SK-N-SH treated with all-trans-retinoic acid at 6 μM for 48 hours (cell line): ENCODE measurements at regions not wholly inside any gene's neighbourhood (a gene's known extent, or its start where the extent isn't known, plus 50 kb on each side); places are given as distances from the start of the nearest gene placed in this dataset.
A peak's percentile ranks its signal among the peaks of the same experiment; 100 is the strongest.

Experiments used
- ATAC-seq: fragments of 200-7000 bp; cut with Tn5 transposase; 3 replicates; pipeline ENCODE4 v1.9.1; 2020; ENCODE audit warnings: mild to moderate bottlenecking, moderate library complexity
- BACH2 ChIP-seq: fragments of 250-450 bp; sonication (Bioruptor Pico); IDR thresholded peaks from 2 replicates; pipeline ENCODE4 v1.9.0; 2021; ENCODE audit warnings: mild to moderate bottlenecking, borderline replicate concordance
- CSDC2 ChIP-seq: fragments of 250-450 bp; sonication (Bioruptor Pico); IDR thresholded peaks from 2 replicates; pipeline ENCODE4 v1.5.0; 2020; ENCODE audit warnings: mild to moderate bottlenecking, moderate library complexity
- ESRRG ChIP-seq: fragments of 250-450 bp; sonication (Bioruptor Pico); IDR thresholded peaks from 2 replicates; pipeline ENCODE4 v1.6.1; 2021; ENCODE audit warnings: mild to moderate bottlenecking
- GLIS3 ChIP-seq: fragments of 250-450 bp; sonication (Bioruptor Pico); IDR thresholded peaks from 2 replicates; pipeline ENCODE4 v1.5.0; 2020; ENCODE audit warnings: mild to moderate bottlenecking, moderate library complexity
- OSR1 ChIP-seq: fragments of 250-450 bp; sonication (Bioruptor Pico); IDR thresholded peaks from 2 replicates; pipeline ENCODE4 v1.8.0; 2022; ENCODE audit warnings: moderate library complexity, mild to moderate bottlenecking, inconsistent platforms
- RARB ChIP-seq: fragments of 250-450 bp; sonication (Bioruptor Pico); IDR thresholded peaks from 2 replicates; pipeline ENCODE4 v1.8.0; 2021; ENCODE audit warnings: mild to moderate bottlenecking, moderate library complexity
- SNAI2 ChIP-seq: fragments of 250-450 bp; sonication (Bioruptor Pico); IDR thresholded peaks from 2 replicates; pipeline ENCODE4 v1.5.0; 2020; ENCODE audit warnings: mild to moderate bottlenecking, moderate library complexity
- TCF4 ChIP-seq: fragments of 250-450 bp; sonication (Bioruptor Pico); IDR thresholded peaks from 2 replicates; pipeline ENCODE4 v1.8.0; 2021; ENCODE audit warnings: mild to moderate bottlenecking, moderate library complexity, borderline replicate concordance
- TSHZ2 ChIP-seq: fragments of 250-450 bp; sonication (Bioruptor Pico); IDR thresholded peaks from 2 replicates; pipeline ENCODE4 v1.5.0; 2020; ENCODE audit warnings: mild to moderate bottlenecking, moderate library complexity
- ZFP3 ChIP-seq: fragments of 250-450 bp; sonication (Bioruptor Pico); IDR thresholded peaks from 2 replicates; pipeline ENCODE4 v1.5.0; 2020; ENCODE audit warnings: mild to moderate bottlenecking, moderate library complexity
- ZFP30 ChIP-seq: fragments of 450-650 bp; formaldehyde crosslinking; IDR thresholded peaks from 2 replicates; pipeline ENCODE4 v1.5.0; 2022; ENCODE audit warnings: mild to moderate bottlenecking, moderate library complexity
- ZNF565 ChIP-seq: fragments of 450-650 bp; formaldehyde crosslinking; conservative IDR thresholded peaks from 2 replicates; pipeline ENCODE4 v1.5.0; 2020; ENCODE audit warnings: low read depth, mild to moderate bottlenecking, moderate library complexity
- ZNF8 ChIP-seq: fragments of 450-650 bp; formaldehyde crosslinking; IDR thresholded peaks from 2 replicates; pipeline ENCODE4 v1.5.0; 2020; ENCODE audit warnings: mild to moderate bottlenecking, moderate library complexity
- TF ChIP-seq, protein P1 (sequence below): fragments of 250-450 bp; sonication (Bioruptor Pico); IDR thresholded peaks from 2 replicates; pipeline ENCODE4 v1.5.1; 2020; ENCODE audit warnings: low read depth, mild to moderate bottlenecking, moderate library complexity
- TF ChIP-seq, protein P2 (sequence below): fragments of 250-450 bp; sonication (Bioruptor Pico); IDR thresholded peaks from 2 replicates; pipeline ENCODE4 v1.5.1; 2021; ENCODE audit warnings: mild to moderate bottlenecking, moderate library complexity

- peak; percentile 68; the same call in 1 of the 2 replicates for TF ChIP-seq TSHZ2 (CRISPR knock-in tag)
- TF ChIP-seq, protein P1, sequence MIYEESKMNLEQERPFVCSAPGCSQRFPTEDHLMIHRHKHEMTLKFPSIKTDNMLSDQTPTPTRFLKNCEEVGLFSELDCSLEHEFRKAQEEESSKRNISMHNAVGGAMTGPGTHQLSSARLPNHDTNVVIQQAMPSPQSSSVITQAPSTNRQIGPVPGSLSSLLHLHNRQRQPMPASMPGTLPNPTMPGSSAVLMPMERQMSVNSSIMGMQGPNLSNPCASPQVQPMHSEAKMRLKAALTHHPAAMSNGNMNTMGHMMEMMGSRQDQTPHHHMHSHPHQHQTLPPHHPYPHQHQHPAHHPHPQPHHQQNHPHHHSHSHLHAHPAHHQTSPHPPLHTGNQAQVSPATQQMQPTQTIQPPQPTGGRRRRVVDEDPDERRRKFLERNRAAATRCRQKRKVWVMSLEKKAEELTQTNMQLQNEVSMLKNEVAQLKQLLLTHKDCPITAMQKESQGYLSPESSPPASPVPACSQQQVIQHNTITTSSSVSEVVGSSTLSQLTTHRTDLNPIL (CRISPR knock-in tag) = no peak
- TF ChIP-seq RARB (CRISPR knock-in tag) = no peak
- TF ChIP-seq ESRRG (CRISPR knock-in tag) = 0 out of 2 replicates have a peak, but pooled peaks have one; percentile 22
These were observed 671.1 kb downstream of the TBL1XR1 start (continued) for GRCh38 chr3:176526225-176526624.

DNA sequence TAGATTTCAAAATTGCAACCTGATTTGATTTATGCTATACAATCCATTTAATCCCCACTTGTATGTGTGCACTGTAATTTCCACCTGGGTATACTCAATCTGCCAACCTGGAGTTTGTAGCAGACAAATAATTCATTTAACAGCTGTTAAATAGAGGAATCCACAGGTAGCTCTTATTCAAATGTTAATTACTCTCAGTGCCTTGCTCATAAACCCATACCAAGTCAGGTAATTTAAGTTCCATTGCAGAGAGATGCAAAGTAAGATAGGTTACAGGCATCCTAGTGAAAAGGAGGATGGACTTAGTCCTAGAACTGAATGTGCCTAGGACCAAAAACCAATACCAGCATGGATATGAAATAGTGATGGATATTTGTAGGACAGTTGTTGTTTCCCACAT lies 674.2 kb downstream of the TBL1XR1 start:
- TF ChIP-seq ESRRG (CRISPR knock-in tag) = no peak
- no peak for TF ChIP-seq CSDC2 (CRISPR knock-in tag)
- TF ChIP-seq GLIS3 (CRISPR knock-in tag) = no peak
- TF ChIP-seq, protein P1 (CRISPR knock-in tag) = no peak
- no peak for TF ChIP-seq BACH2 (CRISPR knock-in tag)
- no peak for ATAC-seq

- no peak for TF ChIP-seq TCF4 (CRISPR knock-in tag)
- no peak for TF ChIP-seq ZNF8 (CRISPR knock-in tag)
- TF ChIP-seq ZFP3 (CRISPR knock-in tag) = no peak
- no peak for ATAC-seq
These were observed 674.8 kb downstream of the TBL1XR1 start for GRCh38 chr3:176522436-176522835.

GRCh38 chr3:176521531-176522175 lies 675.6 kb downstream of the TBL1XR1 start:
- no peak for ATAC-seq
- TF ChIP-seq ZNF8 (CRISPR knock-in tag) (no peak), OSR1 (CRISPR knock-in tag) (no peak), ZFP30 (CRISPR knock-in tag) (no peak), ZFP3 (CRISPR knock-in tag) (no peak), SNAI2 (no peak), ESRRG (CRISPR knock-in tag) (no peak), BACH2 (CRISPR knock-in tag) (no peak), CSDC2 (CRISPR knock-in tag) (no peak), TSHZ2 (CRISPR knock-in tag) (no peak), RARB (CRISPR knock-in tag) (no peak), ZNF565 (no peak)
- TF ChIP-seq, protein P1 (CRISPR knock-in tag) = no peak
- TF ChIP-seq, protein P2, sequence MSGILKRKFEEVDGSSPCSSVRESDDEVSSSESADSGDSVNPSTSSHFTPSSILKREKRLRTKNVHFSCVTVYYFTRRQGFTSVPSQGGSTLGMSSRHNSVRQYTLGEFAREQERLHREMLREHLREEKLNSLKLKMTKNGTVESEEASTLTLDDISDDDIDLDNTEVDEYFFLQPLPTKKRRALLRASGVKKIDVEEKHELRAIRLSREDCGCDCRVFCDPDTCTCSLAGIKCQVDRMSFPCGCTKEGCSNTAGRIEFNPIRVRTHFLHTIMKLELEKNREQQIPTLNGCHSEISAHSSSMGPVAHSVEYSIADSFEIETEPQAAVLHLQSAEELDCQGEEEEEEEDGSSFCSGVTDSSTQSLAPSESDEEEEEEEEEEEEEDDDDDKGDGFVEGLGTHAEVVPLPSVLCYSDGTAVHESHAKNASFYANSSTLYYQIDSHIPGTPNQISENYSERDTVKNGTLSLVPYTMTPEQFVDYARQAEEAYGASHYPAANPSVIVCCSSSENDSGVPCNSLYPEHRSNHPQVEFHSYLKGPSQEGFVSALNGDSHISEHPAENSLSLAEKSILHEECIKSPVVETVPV (CRISPR knock-in tag) = no peak
